Subcutaneous abdominal adipose tissue (tissue), 5 donors: ENCODE measurements at regions not wholly inside any gene's neighbourhood (a gene's known extent, or its start where the extent isn't known, plus 50 kb on each side); places are given as distances from the start of the nearest gene placed in this dataset.

Experiments used
- H3K27ac ChIP-seq: one replicate; pipeline ENCODE4 v1.7.0; 2013; ENCODE audit warnings: low read depth, mild to moderate bottlenecking, inconsistent platforms, low read length, moderate library complexity
- H3K27me3 ChIP-seq, 5 donors: one replicate each; pipeline ENCODE4 v1.7.0; 2013; ENCODE audit warnings: low read length in 5 of 5, inconsistent platforms in 1 of 5; ENCODE audit not compliant: control insufficient read depth in 5 of 5, insufficient read depth in 4 of 5
- H3K36me3 ChIP-seq, 5 donors: one replicate each; pipeline ENCODE4 v1.7.0; 2013; ENCODE audit warnings: low read length in 5 of 5; ENCODE audit not compliant: control insufficient read depth in 5 of 5, insufficient read depth in 5 of 5
- H3K4me1 ChIP-seq, 5 donors: one replicate each; pipeline ENCODE4 v1.7.0; 2013; ENCODE audit warnings: low read length in 5 of 5, mild to moderate bottlenecking in 3 of 5, moderate library complexity in 1 of 5; ENCODE audit not compliant: control insufficient read depth in 5 of 5, insufficient read depth in 5 of 5
- H3K4me3 ChIP-seq, 5 donors: one replicate each; pipeline ENCODE4 v1.7.0; 2013; ENCODE audit warnings: low read length in 5 of 5, low read depth in 1 of 5
- H3K9ac ChIP-seq, 5 donors: one replicate each; pipeline ENCODE4 v1.7.0; 2013; ENCODE audit warnings: low read length in 5 of 5, mild to moderate bottlenecking in 4 of 5, moderate library complexity in 3 of 5
- H3K9me3 ChIP-seq, 5 donors: one replicate each; pipeline ENCODE4 v1.7.0; 2013; ENCODE audit warnings: low read length in 5 of 5; ENCODE audit not compliant: control insufficient read depth in 5 of 5
- donor health status: healthy.
- donor health status: healthy.
- donor health status: healthy.
- donor health status: healthy.
- donor health status: healthy.

DNA sequence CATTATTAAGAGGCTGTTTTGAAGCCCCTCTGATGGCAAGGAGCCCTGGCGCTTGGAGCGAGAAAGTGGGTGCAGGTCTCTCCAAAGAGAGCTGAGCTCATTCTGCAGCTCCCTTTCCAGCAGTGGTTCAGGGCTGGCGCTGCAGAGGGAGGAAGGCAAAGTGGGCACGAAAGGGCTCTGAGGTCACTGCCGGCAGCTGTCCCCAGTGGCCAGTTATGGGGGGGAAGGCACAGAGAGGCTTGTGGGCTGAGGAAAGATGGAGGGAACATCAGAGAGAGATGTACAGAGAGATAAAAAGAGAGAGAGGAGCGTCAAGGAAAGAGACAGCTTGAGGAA, 75.2 kb upstream of the TBX5 start:
- Histone ChIP-seq H3K4me3 (peak overlapping the region in 3 of 5 donors; percentile 56 to 61 (median 61)), H3K9me3 (peaks cover 0 to 2% (median 0%) of the 10 kb centered on the region in 5 donors), H3K27ac (no peak overlapping the region), H3K9ac (no peak overlapping the region), H3K4me1 (peaks cover 0 to 23% (median 17%) of the 10 kb centered on the region in 5 donors), H3K36me3 (no peaks in the 10 kb centered on the region), H3K27me3 (peaks cover 26 to 45% (median 33%) of the 10 kb centered on the region in 5 donors)

DNA sequence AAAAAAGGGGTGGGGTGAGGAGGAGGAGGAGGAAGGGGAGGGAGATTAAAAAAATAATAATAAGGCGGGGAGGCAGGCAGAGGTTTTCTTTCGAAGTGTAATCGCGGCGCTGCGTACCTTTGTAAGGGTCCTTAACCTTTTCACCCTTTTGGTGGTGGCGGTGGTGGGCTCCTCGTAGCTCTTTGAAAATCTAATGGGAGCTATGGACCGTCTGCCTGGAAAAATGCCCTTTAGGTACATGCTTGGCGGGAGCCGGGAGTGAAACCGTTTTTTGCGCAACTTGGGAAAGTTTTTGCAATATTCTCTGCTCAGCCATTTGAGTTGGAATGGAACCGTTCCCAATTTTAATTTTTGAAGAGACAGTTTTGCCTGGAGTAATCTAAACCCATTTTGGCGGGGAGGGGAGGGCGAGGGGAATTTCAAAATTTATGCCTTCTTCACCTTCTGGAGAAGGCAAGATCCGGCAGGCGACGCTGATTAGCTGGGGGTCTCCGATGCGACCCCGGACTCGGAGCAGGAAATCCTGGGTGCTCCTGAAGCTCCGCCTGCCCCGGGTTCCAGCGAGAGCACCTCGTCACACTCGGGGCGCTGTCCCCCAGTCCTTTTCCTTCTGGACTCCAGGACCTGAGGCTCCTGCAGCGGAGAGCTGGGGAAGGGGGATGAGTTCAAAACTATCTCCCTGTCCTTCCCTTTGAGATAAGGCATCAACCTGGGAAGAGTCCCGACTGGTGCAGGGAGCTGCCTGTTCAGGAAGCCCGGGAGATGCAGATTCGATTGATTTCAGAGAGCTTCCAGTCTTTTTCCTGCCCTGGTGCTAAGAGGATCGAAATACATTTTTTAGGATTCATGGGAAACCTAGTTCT, 74.6 kb upstream of the TBX5 start:
- H3K4me1 ChIP-seq = peaks cover 0 to 23% (median 17%) of the 10 kb centered on the region in 5 donors
- peaks cover 27 to 48% (median 33%) of the 10 kb centered on the region in 5 donors for H3K27me3 ChIP-seq
- no peaks in the 10 kb centered on the region for H3K9me3 ChIP-seq

DNA sequence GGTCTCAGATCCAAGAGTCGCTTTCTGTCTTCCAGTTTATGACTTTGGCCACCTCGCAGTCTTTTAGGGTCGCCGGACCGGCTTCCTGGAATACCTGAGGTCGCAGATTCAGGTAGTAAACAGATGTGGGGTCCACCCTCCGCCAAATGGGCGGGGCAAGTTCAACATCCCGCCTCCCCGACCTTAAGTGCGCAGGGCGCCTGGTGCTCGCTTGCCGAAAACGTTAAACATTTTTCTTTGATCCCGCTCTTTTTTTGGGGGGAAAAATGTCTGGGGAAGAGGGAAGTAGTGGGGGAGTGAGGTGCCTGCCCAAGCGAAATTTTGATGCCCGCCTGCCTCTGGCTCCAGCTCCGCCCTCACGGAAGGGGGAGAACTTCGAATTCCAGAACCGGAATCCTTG, 73.9 kb upstream of the TBX5 start:
- H3K9ac ChIP-seq = no peak overlapping the region
- H3K27ac ChIP-seq = no peak overlapping the region
- no peaks in the 10 kb centered on the region for H3K36me3 ChIP-seq
- peaks cover 27 to 48% (median 33%) of the 10 kb centered on the region in 5 donors for H3K27me3 ChIP-seq
- peaks cover 0 to 23% (median 17%) of the 10 kb centered on the region in 5 donors for H3K4me1 ChIP-seq
- H3K4me3 ChIP-seq = peak overlapping the region; percentile 25 to 61 (median 56)
- no peaks in the 10 kb centered on the region for H3K9me3 ChIP-seq

More for the DNA sequence above, 74.6 kb upstream of the TBX5 start:
- Histone ChIP-seq H3K36me3 (no peaks in the 10 kb centered on the region), H3K27ac (no peak overlapping the region), H3K9ac (no peak overlapping the region), H3K4me3 (peak overlapping the region; percentile 25 to 61 (median 59))

DNA sequence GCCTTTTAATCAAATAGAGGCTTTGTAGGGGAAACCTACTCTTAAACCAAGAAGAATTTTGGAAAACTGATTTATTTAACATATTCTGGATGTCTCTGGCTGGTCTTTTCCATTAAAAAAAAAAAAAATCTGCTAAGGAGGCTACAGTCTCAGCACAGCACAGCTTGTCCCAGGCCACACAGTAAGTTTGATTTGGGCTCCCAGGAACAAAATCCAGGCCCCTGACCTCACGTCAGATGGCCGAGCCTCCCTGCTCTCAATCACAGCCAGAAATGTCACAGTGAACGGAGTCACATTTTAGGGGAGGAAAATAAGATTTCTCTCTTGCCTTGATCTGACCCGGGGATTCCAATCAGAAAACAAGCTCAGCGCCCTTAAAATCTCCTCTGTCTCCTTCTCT, 72.9 kb upstream of the TBX5 start:
- Histone ChIP-seq H3K27me3 (peaks cover 27 to 48% (median 33%) of the 10 kb centered on the region in 5 donors), H3K4me3 (no peak overlapping the region), H3K4me1 (peaks cover 0 to 23% (median 17%) of the 10 kb centered on the region in 5 donors), H3K36me3 (no peaks in the 10 kb centered on the region), H3K27ac (no peak overlapping the region), H3K9ac (no peak overlapping the region), H3K9me3 (no peaks in the 10 kb centered on the region)

DNA sequence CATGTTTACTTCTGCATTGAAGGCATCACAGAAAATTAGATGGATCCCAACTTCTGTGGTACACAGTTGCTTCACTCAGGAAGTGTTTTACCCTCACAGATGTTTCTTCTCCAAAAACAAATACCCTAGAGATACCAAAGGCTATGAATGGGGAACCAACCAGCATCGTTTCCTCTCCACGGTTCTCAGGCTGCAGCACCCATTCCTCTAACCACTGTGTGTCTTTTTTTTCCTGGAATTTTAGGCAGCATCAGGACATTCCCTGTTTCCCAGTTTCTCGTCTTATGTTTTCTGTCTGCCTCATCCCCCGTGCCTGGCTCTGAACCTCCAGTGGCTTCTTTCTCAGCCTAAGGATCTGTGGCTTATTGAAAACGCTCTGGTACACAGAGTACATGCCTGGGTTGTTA, 72.0 kb upstream of the TBX5 start:
- Histone ChIP-seq H3K4me1 (peaks cover 0 to 23% (median 17%) of the 10 kb centered on the region in 5 donors), H3K27me3 (peaks cover 27 to 45% (median 33%) of the 10 kb centered on the region in 5 donors), H3K9ac (no peak overlapping the region), H3K27ac (no peak overlapping the region), H3K36me3 (no peaks in the 10 kb centered on the region), H3K4me3 (no peak overlapping the region), H3K9me3 (no peaks in the 10 kb centered on the region)

DNA sequence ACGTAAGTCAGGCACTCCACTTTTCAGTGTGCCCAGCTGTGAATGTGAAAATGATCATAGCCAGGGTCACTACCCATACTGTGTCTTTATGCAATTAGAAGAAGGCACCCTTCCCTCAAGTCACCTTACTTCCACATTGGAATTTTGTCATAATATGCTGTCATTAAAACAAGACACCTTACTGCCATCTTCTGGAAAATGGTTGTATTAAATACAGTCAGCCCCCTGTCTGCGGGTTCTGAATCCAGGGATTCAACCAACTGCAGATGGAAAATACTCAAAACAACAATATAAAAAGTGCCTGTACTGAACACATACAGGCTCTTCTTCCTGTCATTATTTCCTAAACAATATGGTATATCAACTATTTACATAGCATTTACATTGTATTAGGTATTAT, 70.2 kb upstream of the TBX5 start:
- Histone ChIP-seq H3K27ac (no peak overlapping the region), H3K4me1 (peaks cover 0 to 15% (median 13%) of the 10 kb centered on the region in 5 donors), H3K9me3 (no peaks in the 10 kb centered on the region), H3K4me3 (no peak overlapping the region), H3K9ac (no peak overlapping the region), H3K36me3 (no peaks in the 10 kb centered on the region), H3K27me3 (peaks cover 19 to 29% (median 24%) of the 10 kb centered on the region in 5 donors)

DNA sequence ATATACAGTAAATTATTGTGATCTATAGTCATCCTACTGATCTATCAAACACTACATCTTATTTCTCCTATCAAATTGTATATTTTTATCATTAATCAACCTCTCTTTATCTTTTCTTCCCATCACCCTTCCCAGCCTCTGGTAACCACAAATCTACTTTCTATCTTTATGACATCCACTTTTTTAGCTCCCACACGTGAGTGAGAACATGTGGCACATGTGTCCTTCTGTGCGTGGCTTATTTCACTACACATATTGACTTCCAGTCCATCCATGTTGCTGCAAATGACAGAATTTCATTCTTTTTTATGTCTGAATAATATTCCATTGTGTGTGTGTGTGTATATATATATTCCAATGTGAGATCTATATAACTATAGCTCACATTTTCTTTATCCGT, 67.8 kb upstream of the TBX5 start:
- no peak overlapping the region for H3K27ac ChIP-seq
- H3K9ac ChIP-seq = no peak overlapping the region
- H3K36me3 ChIP-seq = no peaks in the 10 kb centered on the region
- no peak overlapping the region for H3K4me3 ChIP-seq
- H3K9me3 ChIP-seq = no peaks in the 10 kb centered on the region
- H3K4me1 ChIP-seq = no peaks in the 10 kb centered on the region
- peaks cover 10 to 16% (median 14%) of the 10 kb centered on the region in 5 donors for H3K27me3 ChIP-seq

DNA sequence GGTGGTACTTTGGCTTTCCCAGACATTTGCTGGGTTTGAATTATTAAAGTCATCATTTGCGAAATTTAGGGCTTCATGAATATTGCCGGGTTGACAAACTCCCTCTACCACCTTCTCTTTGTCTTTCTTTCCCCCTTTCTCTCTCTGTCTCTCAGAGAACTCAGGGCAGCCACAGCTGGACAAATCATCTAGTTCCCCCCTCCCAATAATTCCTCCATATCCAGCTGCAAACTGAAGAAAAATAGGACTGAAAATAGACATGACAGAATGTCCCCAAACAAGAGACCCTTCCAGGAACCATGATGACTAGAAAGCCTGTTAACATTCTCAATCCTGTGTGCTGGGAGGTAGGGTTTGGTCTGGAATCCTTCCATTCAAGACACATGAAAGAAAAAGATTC, 67.1 kb upstream of the TBX5 start:
- H3K9ac ChIP-seq = no peak overlapping the region
- H3K27ac ChIP-seq = no peak overlapping the region
- H3K9me3 ChIP-seq = no peaks in the 10 kb centered on the region
- no peaks in the 10 kb centered on the region for H3K4me1 ChIP-seq
- H3K4me3 ChIP-seq = no peak overlapping the region
- no peaks in the 10 kb centered on the region for H3K36me3 ChIP-seq
- peaks cover 4 to 10% (median 7%) of the 10 kb centered on the region in 5 donors for H3K27me3 ChIP-seq

DNA sequence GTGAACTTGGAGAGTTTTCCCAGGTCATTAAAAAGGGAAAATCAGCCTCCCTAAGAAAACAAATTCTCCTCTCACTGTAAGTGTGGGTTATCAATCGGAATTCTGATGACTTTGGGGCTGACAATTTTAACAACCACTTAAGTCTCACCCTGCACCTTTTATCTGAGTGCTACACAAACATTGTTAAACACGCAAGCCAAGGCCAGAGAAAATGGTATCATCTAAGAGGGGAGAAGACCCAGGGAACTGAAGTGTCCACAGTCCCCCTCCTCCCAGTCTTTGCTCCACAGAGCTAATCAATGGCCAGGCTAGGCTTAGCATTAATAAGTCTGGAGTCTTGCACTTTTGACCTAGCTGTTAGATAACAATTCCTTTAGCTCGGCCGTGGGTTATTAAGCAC, 51.7 kb upstream of the TBX5 start:
- no peak overlapping the region for H3K4me3 ChIP-seq
- H3K4me1 ChIP-seq = no peaks in the 10 kb centered on the region
- peaks cover 1 to 5% (median 3%) of the 10 kb centered on the region in 5 donors for H3K27me3 ChIP-seq
- H3K9ac ChIP-seq = no peak overlapping the region
- no peak overlapping the region for H3K27ac ChIP-seq
- no peaks in the 10 kb centered on the region for H3K9me3 ChIP-seq
- no peaks in the 10 kb centered on the region for H3K36me3 ChIP-seq
